ENCODE measurements at regions not wholly inside any gene's neighbourhood (a gene's known extent, or its start where the extent isn't known, plus 50 kb on each side); places are given as distances from the start of the nearest gene placed in this dataset.

GRCh38 chr1:30259631-30260030, 463.8 kb downstream of the MATN1 start:
- DNase-seq = no peak

- no peak for DNase-seq
Measured at GRCh38 chr1:30258876-30259275, 464.5 kb downstream of the MATN1 start.

- DNase-seq = no peak
Measured at GRCh38 chr1:30258471-30258870, 464.9 kb downstream of the MATN1 start.

GRCh38 chr1:30257742-30258380, 465.5 kb downstream of the MATN1 start:
- DNase-seq = no peak

- no peak for DNase-seq
Measured at GRCh38 chr1:30257322-30257721, 466.1 kb downstream of the MATN1 start.

GRCh38 chr1:30256911-30257310, 466.5 kb downstream of the MATN1 start:
- DNase-seq = no peak

GRCh38 chr1:30255111-30255724, 468.2 kb downstream of the MATN1 start:
- DNase-seq = no peak

- DNase-seq = no peak
Measured at GRCh38 chr1:30253807-30254440, 469.5 kb downstream of the MATN1 start.

GRCh38 chr1:30253361-30253760, 470.0 kb downstream of the MATN1 start:
- no peak for DNase-seq

- DNase-seq = no peak
Measured at GRCh38 chr1:30250984-30251850, 472.2 kb downstream of the MATN1 start.

- DNase-seq = no peak
Measured at GRCh38 chr1:30250338-30250983, 472.9 kb downstream of the MATN1 start.

- no peak for DNase-seq
Measured at GRCh38 chr1:30249446-30250337, 473.7 kb downstream of the MATN1 start.

GRCh38 chr1:30248774-30249173, 474.6 kb downstream of the MATN1 start:
- no peak for DNase-seq

- DNase-seq = no peak
Measured at GRCh38 chr1:30248373-30248772, 475.0 kb downstream of the MATN1 start.

GRCh38 chr1:30244801-30245200, 478.6 kb downstream of the MATN1 start:
- no peak for DNase-seq

- DNase-seq = no peak
Measured at GRCh38 chr1:30242722-30243457, 480.5 kb downstream of the MATN1 start.

- no peak for DNase-seq
Measured at GRCh38 chr1:30242168-30242567, 481.2 kb downstream of the MATN1 start.

GRCh38 chr1:30241681-30242080, 481.7 kb downstream of the MATN1 start:
- no peak for DNase-seq

GRCh38 chr1:30234091-30234490, 489.3 kb downstream of the MATN1 start:
- DNase-seq = no peak

GRCh38 chr1:30232288-30232899, 491.0 kb downstream of the MATN1 start:
- no peak for DNase-seq

- DNase-seq = no peak
Measured at GRCh38 chr1:30229960-30230359, 493.4 kb downstream of the MATN1 start.
